Endothelial cell of umbilical vein (primary cell): ENCODE measurements at regions not wholly inside any gene's neighbourhood (a gene's known extent, or its start where the extent isn't known, plus 50 kb on each side); places are given as distances from the start of the nearest gene placed in this dataset.

Experiments
- BruUV-seq: library from RNA; stranded (reverse); fragments of 400-500 nt; replicated peaks from 2 replicates; lab custom pipeline; 2021; lab: Mats Ljungman, UMichigan
- CTCF ChIA-PET: fragments of 300-600, 350-600 bp; sonication (Branson Sonifier 250); formaldehyde crosslinking; loops from one replicate; lab custom pipeline; 2021; ENCODE audit warnings: antibody characterized with exemption, inconsistent platforms; lab: Charles Lee
- POLR2A ChIA-PET: fragments of 300-600, 350-600 bp; sonication (Branson Sonifier 250); formaldehyde crosslinking; loops from one replicate; lab custom pipeline; 2021; ENCODE audit warnings: antibody characterized with exemption, inconsistent platforms; lab: Charles Lee
- DNase-seq: peaks from one replicate; pipeline ENCODE4 v3.0.0-alpha.2; 2011; ENCODE audit warnings: low read depth, low spot score
- FAIRE-seq: peaks from 2 replicates; lab custom pipeline; 2011; peaks lifted over from hg19 to GRCh38; lab: Jason Lieb, UNC
- H2AFZ ChIP-seq: 2 replicates; pipeline ENCODE4 v1.6.0; 2012; ENCODE audit warnings: low read depth, low read length, control low read depth, inconsistent platforms
- H3K27ac ChIP-seq: 2 replicates; pipeline ENCODE4 v1.5.1; 2011; ENCODE audit warnings: low read depth, mild to moderate bottlenecking, control low read depth, low read length, moderate library complexity; ENCODE audit not compliant: insufficient read depth
- H3K27me3 ChIP-seq, 2 experiments: 2 replicates each; pipeline versions ENCODE4 v1.6.0 to v1.6.1; 2011; ENCODE audit warnings: low read length in 2 of 2, mixed read lengths in 1 of 2; ENCODE audit not compliant: control insufficient read depth in 2 of 2, insufficient read depth in 2 of 2
- H3K36me3 ChIP-seq, 2 experiments: 2 replicates in 1 of 2; 3 replicates in 1 of 2; pipeline ENCODE4 v1.5.1; 2011; ENCODE audit warnings: low read length in 2 of 2, mild to moderate bottlenecking in 1 of 2, moderate library complexity in 1 of 2; ENCODE audit not compliant: control insufficient read depth in 2 of 2, insufficient read depth in 2 of 2; ENCODE audit errors: extremely low read depth in 1 of 2
- H3K4me1 ChIP-seq: 3 replicates; pipeline ENCODE4 v1.5.1; 2011; ENCODE audit warnings: mild to moderate bottlenecking, low read length; ENCODE audit not compliant: control insufficient read depth, insufficient read depth; ENCODE audit errors: extremely low read depth
- H3K4me2 ChIP-seq: 2 replicates; pipeline ENCODE4 v1.6.1; 2011; ENCODE audit warnings: low read length, control low read depth, mixed read lengths; ENCODE audit not compliant: insufficient read depth
- H3K4me3 ChIP-seq, 3 experiments: fragments of 200-600 bp in 1 of 3; sonication (generic), shearing (Covaris generic) in 1 of 3; replicated peaks in 1 of 3; 2 replicates each; pipeline ENCODE4 v1.5.1; 2011 to 2016; ENCODE audit warnings: control low read depth in 3 of 3, low read length in 3 of 3, mild to moderate bottlenecking in 2 of 3, inconsistent platforms in 1 of 3, low read depth in 1 of 3, moderate library complexity in 1 of 3; ENCODE audit not compliant: insufficient read depth in 1 of 3
- H3K79me2 ChIP-seq: 2 replicates; pipeline ENCODE4 v1.6.0; 2012; ENCODE audit warnings: low read length, inconsistent platforms; ENCODE audit not compliant: control insufficient read depth, insufficient read depth
- H3K9ac ChIP-seq: replicated peaks from 2 replicates; pipeline ENCODE3; 2011; ENCODE audit warnings: low read length, control low read depth; ENCODE audit not compliant: insufficient read depth; ENCODE audit errors: extremely low read depth
- H3K9me1 ChIP-seq: replicated peaks from 3 replicates; pipeline ENCODE4 v1.6.0; 2011; ENCODE audit warnings: mild to moderate bottlenecking, low read length; ENCODE audit not compliant: control insufficient read depth, insufficient read depth; ENCODE audit errors: extremely low read depth
- H3K9me3 ChIP-seq: replicated peaks from 2 replicates; pipeline ENCODE4 v1.5.1; 2012; ENCODE audit warnings: low read length, inconsistent platforms; ENCODE audit not compliant: control insufficient read depth, insufficient read depth
- H4K20me1 ChIP-seq: replicated peaks from 2 replicates; pipeline ENCODE3; 2011; ENCODE audit warnings: mild to moderate bottlenecking, low read length; ENCODE audit not compliant: control insufficient read depth, insufficient read depth; ENCODE audit errors: extremely low read depth
- EZH2 ChIP-seq: IDR thresholded peaks from 2 replicates; pipeline ENCODE4 v1.6.1; 2012; ENCODE audit warnings: borderline replicate concordance, low read depth, mild to moderate bottlenecking, moderate library complexity, low read length, inconsistent platforms; ENCODE audit not compliant: severe bottlenecking
- FOS ChIP-seq: IDR thresholded peaks from 2 replicates; pipeline ENCODE4 v1.6.1; 2011; ENCODE audit warnings: mild to moderate bottlenecking, low read length, moderate library complexity, borderline replicate concordance; ENCODE audit not compliant: insufficient read depth
- GATA2 ChIP-seq: IDR thresholded peaks from 2 replicates; pipeline ENCODE4 v1.7.0; 2011; ENCODE audit warnings: low read depth, mild to moderate bottlenecking, moderate library complexity, mixed read lengths, low read length; ENCODE audit not compliant: insufficient read length, insufficient read depth
- JUN ChIP-seq: IDR thresholded peaks from 2 replicates; pipeline ENCODE4 v1.6.1; 2011; ENCODE audit warnings: borderline replicate concordance, low read depth; ENCODE audit not compliant: insufficient read length, insufficient read depth
- MYC ChIP-seq: IDR thresholded peaks from one replicate; pipeline ENCODE4 v1.6.1; 2011; ENCODE audit warnings: mild to moderate bottlenecking, low read depth, low read length
- POLR2A ChIP-seq: IDR thresholded peaks from 2 replicates; pipeline ENCODE4 v1.6.1; 2012; ENCODE audit warnings: low read depth, mild to moderate bottlenecking, control low read depth, low read length
- POLR2AphosphoS5 ChIP-seq: IDR thresholded peaks from 2 replicates; pipeline ENCODE4 v1.6.1; 2012; ENCODE audit warnings: low read depth, mild to moderate bottlenecking, control low read depth, low read length, moderate library complexity; ENCODE audit not compliant: insufficient read depth
- dilution Hi-C: fragments of 300-500 bp; cut with MboI; formaldehyde crosslinking; loops from one replicate; pipeline ENCODE4 v1.15.0; 2019; ENCODE audit warnings: low sequenced_read_pairs; ENCODE audit not compliant: extremely low pct_ligation_motif_present
- intact Hi-C: fragments of 100-400 bp; cut with micrococcal nuclease; formaldehyde crosslinking; loops from one replicate; pipeline ENCODE4 v1.10.0; 2022
- TF ChIP-seq, protein P1 (sequence below): IDR thresholded peaks from 2 replicates; pipeline ENCODE4 v1.6.1; 2011; ENCODE audit not compliant: insufficient read depth, insufficient read length
- TF ChIP-seq, protein P2 (sequence below), 2 donors: IDR thresholded peaks; 1 replicate in 1 of 2; 2 replicates in 1 of 2; pipeline ENCODE4 v1.5.1; 2011; ENCODE audit warnings: low read length in 2 of 2, mild to moderate bottlenecking in 2 of 2, moderate library complexity in 2 of 2, control low read depth in 1 of 2, inconsistent platforms in 1 of 2, low read depth in 1 of 2; ENCODE audit not compliant: insufficient read depth in 1 of 2; ENCODE audit errors: extremely low read depth in 1 of 2

DNA sequence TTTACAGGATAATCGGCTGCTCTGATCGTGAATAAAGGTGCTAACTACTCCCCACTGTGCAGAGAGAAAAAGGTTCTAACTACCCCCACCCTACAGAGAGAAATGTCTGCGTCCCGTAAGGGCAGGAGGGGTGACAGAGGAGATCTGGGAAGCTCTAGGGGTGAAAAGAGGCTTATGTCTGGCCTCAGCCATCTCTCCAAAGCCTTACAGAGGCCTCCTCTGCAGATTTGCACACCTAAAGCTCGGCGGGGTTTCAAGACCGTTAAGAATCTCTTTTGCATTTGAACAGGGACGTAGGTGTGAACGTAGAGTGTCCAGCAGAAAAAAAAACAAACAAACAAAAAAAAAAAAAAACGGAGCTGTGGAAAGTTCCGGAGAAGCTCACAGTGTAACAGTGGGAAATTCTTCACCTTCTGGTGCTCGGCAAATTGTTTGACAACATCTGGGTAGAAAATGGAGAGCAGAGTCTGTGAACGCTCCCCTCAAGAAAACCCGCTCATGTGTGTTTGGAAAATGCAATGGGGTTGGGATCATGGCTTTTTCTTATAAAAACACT, 161.0 kb downstream of the SHOX start:
- H4K20me1 ChIP-seq: no peaks in the 10 kb centered on the region
- no peaks in the 10 kb centered on the region for H3K79me2 ChIP-seq
- no peak for FAIRE-seq
- H3K27me3 ChIP-seq: no peaks in the 10 kb centered on the region
- no peaks in the 10 kb centered on the region for H3K4me1 ChIP-seq
- no peak overlapping the region for H2AFZ ChIP-seq
- TF ChIP-seq, protein P1, sequence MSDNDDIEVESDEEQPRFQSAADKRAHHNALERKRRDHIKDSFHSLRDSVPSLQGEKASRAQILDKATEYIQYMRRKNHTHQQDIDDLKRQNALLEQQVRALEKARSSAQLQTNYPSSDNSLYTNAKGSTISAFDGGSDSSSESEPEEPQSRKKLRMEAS: no peak
- no peak for TF ChIP-seq FOS
- TF ChIP-seq, protein P2, sequence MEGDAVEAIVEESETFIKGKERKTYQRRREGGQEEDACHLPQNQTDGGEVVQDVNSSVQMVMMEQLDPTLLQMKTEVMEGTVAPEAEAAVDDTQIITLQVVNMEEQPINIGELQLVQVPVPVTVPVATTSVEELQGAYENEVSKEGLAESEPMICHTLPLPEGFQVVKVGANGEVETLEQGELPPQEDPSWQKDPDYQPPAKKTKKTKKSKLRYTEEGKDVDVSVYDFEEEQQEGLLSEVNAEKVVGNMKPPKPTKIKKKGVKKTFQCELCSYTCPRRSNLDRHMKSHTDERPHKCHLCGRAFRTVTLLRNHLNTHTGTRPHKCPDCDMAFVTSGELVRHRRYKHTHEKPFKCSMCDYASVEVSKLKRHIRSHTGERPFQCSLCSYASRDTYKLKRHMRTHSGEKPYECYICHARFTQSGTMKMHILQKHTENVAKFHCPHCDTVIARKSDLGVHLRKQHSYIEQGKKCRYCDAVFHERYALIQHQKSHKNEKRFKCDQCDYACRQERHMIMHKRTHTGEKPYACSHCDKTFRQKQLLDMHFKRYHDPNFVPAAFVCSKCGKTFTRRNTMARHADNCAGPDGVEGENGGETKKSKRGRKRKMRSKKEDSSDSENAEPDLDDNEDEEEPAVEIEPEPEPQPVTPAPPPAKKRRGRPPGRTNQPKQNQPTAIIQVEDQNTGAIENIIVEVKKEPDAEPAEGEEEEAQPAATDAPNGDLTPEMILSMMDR (IDR thresholded peaks at IDR 0.05; ENCODE audit: extremely low read depth in 1 of 2, insufficient read depth in 1 of 2, low read depth in 1 of 2, low read length in 2 of 2): no peak
- TF ChIP-seq GATA2: no peak
- TF ChIP-seq POLR2AphosphoS5: no peak
- no peak for TF ChIP-seq JUN
- no peak for TF ChIP-seq POLR2A
- no peak for TF ChIP-seq MYC
- no peak for TF ChIP-seq EZH2
- no peaks in the 10 kb centered on the region for H3K36me3 ChIP-seq
- ChIA-PET POLR2A (no interaction called here), CTCF (no interaction called here)
- dilution Hi-C loops: no loop called here
- DNase-seq: no peak
- H3K9me1 ChIP-seq: no peaks in the 10 kb centered on the region
- H3K9ac ChIP-seq: no peak overlapping the region
- intact Hi-C loops: no loop called here
- no TSS peak for BruUV-seq
- no peak overlapping the region for H3K27ac ChIP-seq
- no peak overlapping the region for H3K4me2 ChIP-seq
- no peak overlapping the region for H3K4me3 ChIP-seq
- peaks cover 3% of the 10 kb centered on the region for H3K9me3 ChIP-seq
